GM12891 (cell line): ENCODE measurements at regions not wholly inside any gene's neighbourhood (a gene's known extent, or its start where the extent isn't known, plus 50 kb on each side); places are given as distances from the start of the nearest gene placed in this dataset.
"Not testable (repeated sequence)": the region's sequence is repeated elsewhere in the genome, so short reads cannot be mapped to it uniquely, and the experiment has no call there.

ENCODE experiments used
- DNase-seq: peaks from one replicate; pipeline ENCODE4 v3.0.0; 2011; ENCODE audit warnings: low spot score; ENCODE audit not compliant: insufficient read length
- FAIRE-seq: peaks from 2 replicates; lab custom pipeline; 2011; peaks lifted over from hg19 to GRCh38; lab: Jason Lieb, UNC
- PAX5 ChIP-seq: IDR thresholded peaks from 2 replicates; pipeline ENCODE4 v1.6.1; 2011; ENCODE audit warnings: low read length, moderate library complexity, mild to moderate bottlenecking; ENCODE audit not compliant: insufficient read depth, severe bottlenecking
- POLR2A ChIP-seq: IDR thresholded peaks from 2 replicates; pipeline ENCODE4 v1.6.1; 2011; ENCODE audit warnings: low read depth, low read length, control low read depth
- POLR2AphosphoS5 ChIP-seq: IDR thresholded peaks from 2 replicates; pipeline ENCODE4 v1.6.1; 2011; ENCODE audit warnings: low read depth, low read length, control low read depth
- POU2F2 ChIP-seq: IDR thresholded peaks from 2 replicates; pipeline ENCODE4 v1.6.1; 2011; ENCODE audit warnings: low read depth, mild to moderate bottlenecking, control low read depth, low read length, moderate library complexity
- SPI1 ChIP-seq: IDR thresholded peaks from 2 replicates; pipeline ENCODE4 v1.6.1; 2011; ENCODE audit warnings: low read depth, low read length, control low read depth
- TAF1 ChIP-seq: IDR thresholded peaks from 2 replicates; pipeline ENCODE4 v1.6.1; 2011; ENCODE audit warnings: low read depth, low read length, control low read depth

- FAIRE-seq: no peak
- no peak for DNase-seq
These were observed 71.6 kb upstream of the CTBP2 start for GRCh38 chr10:125231813-125232475.

GRCh38 chr10:125231116-125231812, 70.9 kb upstream of the CTBP2 start:
- FAIRE-seq (no peak), DNase-seq (no peak)
- no peak for TF ChIP-seq PAX5
- no peak for TF ChIP-seq POLR2A
- TF ChIP-seq SPI1: no peak
- TF ChIP-seq TAF1: no peak
- TF ChIP-seq POU2F2: no peak
- no peak for TF ChIP-seq POLR2AphosphoS5

More at GRCh38 chr10:125231813-125232475, 71.6 kb upstream of the CTBP2 start:
- no peak for TF ChIP-seq PAX5

GRCh38 chr10:125230251-125230650, 69.9 kb upstream of the CTBP2 start:
- DNase-seq: no peak
- TF ChIP-seq SPI1 (no peak), POLR2A (no peak), POLR2AphosphoS5 (no peak), PAX5 (no peak)
- no peak for FAIRE-seq

GRCh38 chr10:125228245-125228940, 68.0 kb upstream of the CTBP2 start:
- FAIRE-seq, DNase-seq: not testable (repeated sequence)

GRCh38 chr10:125227546-125227945, 67.2 kb upstream of the CTBP2 start:
- no peak for TF ChIP-seq POLR2A
- no peak for TF ChIP-seq TAF1
- no peak for TF ChIP-seq POLR2AphosphoS5
- TF ChIP-seq PAX5: no peak
- TF ChIP-seq SPI1: no peak
- no peak for TF ChIP-seq POU2F2
- no peak for FAIRE-seq
- DNase-seq: no peak

GRCh38 chr10:125226823-125227222, 66.5 kb upstream of the CTBP2 start:
- DNase-seq (no peak), FAIRE-seq (no peak)
- TF ChIP-seq SPI1 (no peak), TAF1 (no peak), POLR2AphosphoS5 (no peak), POLR2A (no peak), PAX5 (no peak), POU2F2 (no peak)

GRCh38 chr10:125226005-125226404, 65.6 kb upstream of the CTBP2 start:
- FAIRE-seq (no peak), DNase-seq (no peak)
- TF ChIP-seq PAX5 (no peak), POLR2A (no peak), POU2F2 (no peak)

- TF ChIP-seq POLR2A (no peak), POLR2AphosphoS5 (no peak), POU2F2 (no peak), TAF1 (no peak), PAX5 (no peak), SPI1 (no peak)
- DNase-seq (no peak), FAIRE-seq (no peak)
These were observed 64.7 kb upstream of the CTBP2 start for GRCh38 chr10:125225051-125225450.

- TF ChIP-seq POLR2A: no peak
- TF ChIP-seq POLR2AphosphoS5: no peak
- TF ChIP-seq SPI1: no peak
- TF ChIP-seq PAX5: no peak
- TF ChIP-seq POU2F2: no peak
- TF ChIP-seq TAF1: no peak
- no peak for DNase-seq
- FAIRE-seq: no peak
These were observed 62.3 kb upstream of the CTBP2 start for GRCh38 chr10:125222515-125223308.

- DNase-seq (no peak), FAIRE-seq (no peak)
- TF ChIP-seq POLR2A: no peak
- no peak for TF ChIP-seq PAX5
- TF ChIP-seq SPI1: no peak
- TF ChIP-seq POLR2AphosphoS5: no peak
- TF ChIP-seq TAF1: no peak
- TF ChIP-seq POU2F2: no peak
These were observed 61.4 kb upstream of the CTBP2 start for GRCh38 chr10:125221716-125222115.
